Fibroblast of lung (primary cell): ENCODE measurements at regions not wholly inside any gene's neighbourhood (a gene's known extent, or its start where the extent isn't known, plus 50 kb on each side); places are given as distances from the start of the nearest gene placed in this dataset.

Experiments used
- EZH2 ChIP-seq: IDR thresholded peaks from 2 replicates; pipeline ENCODE4 v1.5.1; 2012; ENCODE audit warnings: low read length, control low read depth, mild to moderate bottlenecking; ENCODE audit errors: missing control alignments
- TF ChIP-seq, protein P1 (sequence below), 2 donors: IDR thresholded peaks in 1 of 2; conservative IDR thresholded peaks in 1 of 2; 1 replicate in 1 of 2; 2 replicates in 1 of 2; pipeline ENCODE4 v1.5.1; 2011 to 2012; ENCODE audit warnings: low read length in 2 of 2, control low read depth in 1 of 2, inconsistent platforms in 1 of 2, low read depth in 1 of 2, mild to moderate bottlenecking in 1 of 2

DNA sequence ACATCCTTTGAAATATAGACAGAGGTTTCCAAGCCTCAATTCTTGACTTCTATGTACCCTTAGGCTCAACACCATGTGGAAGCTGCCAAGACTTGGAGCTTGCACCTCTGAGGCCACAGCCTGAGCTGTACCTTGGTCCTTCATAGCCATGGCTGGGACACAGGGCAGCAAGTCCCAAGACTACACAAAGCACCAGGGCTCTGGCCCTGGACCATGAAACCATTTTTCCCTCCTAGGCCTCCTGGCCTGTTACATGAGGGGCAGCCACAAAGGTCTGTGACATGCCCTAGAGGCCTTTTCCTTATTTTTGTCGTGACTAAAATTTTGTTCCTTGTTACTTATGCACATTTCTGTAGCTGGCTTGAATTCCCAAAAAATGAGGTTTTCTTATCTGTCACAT, 953.1 kb upstream of the ADGRL4 start:
- TF ChIP-seq, protein P1, sequence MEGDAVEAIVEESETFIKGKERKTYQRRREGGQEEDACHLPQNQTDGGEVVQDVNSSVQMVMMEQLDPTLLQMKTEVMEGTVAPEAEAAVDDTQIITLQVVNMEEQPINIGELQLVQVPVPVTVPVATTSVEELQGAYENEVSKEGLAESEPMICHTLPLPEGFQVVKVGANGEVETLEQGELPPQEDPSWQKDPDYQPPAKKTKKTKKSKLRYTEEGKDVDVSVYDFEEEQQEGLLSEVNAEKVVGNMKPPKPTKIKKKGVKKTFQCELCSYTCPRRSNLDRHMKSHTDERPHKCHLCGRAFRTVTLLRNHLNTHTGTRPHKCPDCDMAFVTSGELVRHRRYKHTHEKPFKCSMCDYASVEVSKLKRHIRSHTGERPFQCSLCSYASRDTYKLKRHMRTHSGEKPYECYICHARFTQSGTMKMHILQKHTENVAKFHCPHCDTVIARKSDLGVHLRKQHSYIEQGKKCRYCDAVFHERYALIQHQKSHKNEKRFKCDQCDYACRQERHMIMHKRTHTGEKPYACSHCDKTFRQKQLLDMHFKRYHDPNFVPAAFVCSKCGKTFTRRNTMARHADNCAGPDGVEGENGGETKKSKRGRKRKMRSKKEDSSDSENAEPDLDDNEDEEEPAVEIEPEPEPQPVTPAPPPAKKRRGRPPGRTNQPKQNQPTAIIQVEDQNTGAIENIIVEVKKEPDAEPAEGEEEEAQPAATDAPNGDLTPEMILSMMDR (conservative IDR thresholded peaks at IDR 0.05 in 1 of 2, IDR thresholded peaks at IDR 0.05 in 1 of 2; ENCODE audit: low read depth in 1 of 2, low read length in 2 of 2), result no peak
- TF ChIP-seq EZH2, result no peak
